ENCODE measurements at regions not wholly inside any gene's neighbourhood (a gene's known extent, or its start where the extent isn't known, plus 50 kb on each side); places are given as distances from the start of the nearest gene placed in this dataset.

GRCh38 chr4:11264346-11264745 is 164.3 kb downstream of the HS3ST1 start:
- TF ChIP-seq EGR1 (IDR thresholded peaks at IDR 0.05; ENCODE audit: borderline replicate concordance, low read depth, low read length) (no peak), MAFK (IDR thresholded peaks at IDR 0.05; ENCODE audit: low read depth, low read length) (no peak)
- Histone ChIP-seq H3K27me3 (replicated peaks in 1 of 4; ENCODE audit: control insufficient read depth in 3 of 4, extremely low read depth in 1 of 4, insufficient read depth in 3 of 4, low read length in 3 of 4) (no peaks in the 10 kb centered on the region), H3K4ac (replicated peaks; ENCODE audit: insufficient read length, low read depth, low read length) (no peak overlapping the region), H3K4me3 (ENCODE audit: extremely low read depth in 1 of 4, insufficient read depth in 2 of 4, low read depth in 3 of 4, low read length in 4 of 4) (no peak overlapping the region), H3K18ac (ENCODE audit: extremely low read depth, low read length) (no peak overlapping the region), H3K4me2 (ENCODE audit: insufficient read depth in 1 of 2, low read depth in 2 of 2, low read length in 2 of 2) (no peak overlapping the region), H2BK120ac (replicated peaks; ENCODE audit: low read depth, low read length) (no peak overlapping the region), H4K5ac (ENCODE audit: insufficient read length, low read depth, low read length) (no peak overlapping the region), H3K79me1 (ENCODE audit: low read depth, low read length) (no peaks in the 10 kb centered on the region), H3K14ac (ENCODE audit: insufficient read length) (no peak overlapping the region), H4K20me1 (replicated peaks in 1 of 2; ENCODE audit: control insufficient read depth in 1 of 2, insufficient read depth in 2 of 2, low read length in 2 of 2) (no peaks in the 10 kb centered on the region), H2BK5ac (ENCODE audit: low read depth, low read length) (no peak overlapping the region), H3K27ac (ENCODE audit: low read depth, low read length) (no peak overlapping the region), H2AK5ac (ENCODE audit: low read depth, low read length) (no peak overlapping the region), H2AFZ (ENCODE audit: low read length) (no peak overlapping the region), H3K56ac (replicated peaks; ENCODE audit: insufficient read length, low read depth, low read length) (no peak overlapping the region), H4K8ac (ENCODE audit: extremely low read depth, insufficient read depth, low read length) (no peak overlapping the region), H3K9ac (replicated peaks in 1 of 4; ENCODE audit: extremely low read depth in 1 of 4, low read depth in 3 of 4, low read length in 3 of 4) (no peak overlapping the region), H2BK20ac (ENCODE audit: low read length) (no peak overlapping the region), H2BK15ac (ENCODE audit: low read length) (no peak overlapping the region), H3K23ac (ENCODE audit: insufficient read length) (no peak overlapping the region), H3K4me1 (replicated peaks in 1 of 4; ENCODE audit: control insufficient read depth in 3 of 4, insufficient read depth in 4 of 4, low read length in 3 of 4) (peaks cover 0 to 5% (median 0%) of the 10 kb centered on the region in 4 experiments; a peak in 1 of 7 replicates), H2BK12ac (ENCODE audit: low read depth, low read length) (no peak overlapping the region), H3K23me2 (ENCODE audit: low read depth, low read length) (no peaks in the 10 kb centered on the region; the same call in 1 of the 2 replicates), H4K91ac (replicated peaks; ENCODE audit: insufficient read length, low read length) (no peak overlapping the region), H3K36me3 (ENCODE audit: control insufficient read depth in 2 of 4, insufficient read depth in 4 of 4, low read length in 3 of 4) (no peaks in the 10 kb centered on the region), H3K79me2 (ENCODE audit: control insufficient read depth in 1 of 2, insufficient read depth in 2 of 2, low read length in 2 of 2) (no peaks in the 10 kb centered on the region), H3K9me3 (ENCODE audit: insufficient read depth in 2 of 2, low read depth in 1 of 2, low read length in 1 of 2) (no peaks in the 10 kb centered on the region)
- POLR2A ChIA-PET (ENCODE audit: partially characterized antibody), result no interaction called here
- FAIRE-seq, result no peak
- CTCF ChIA-PET (ENCODE audit: partially characterized antibody), result interaction anchor here (0.6 to 1.1 kb wide), 2 partner anchors 10 to 25 kb away, joined by 3 read pairs; no protein-coding TSS in a partner anchor
- DNase-seq (ENCODE audit: low read depth in 1 of 2, low spot score in 2 of 2), result no peak

Measured in H1 (cell line).